AG09309 (cell line): ENCODE measurements at regions not wholly inside any gene's neighbourhood (a gene's known extent, or its start where the extent isn't known, plus 50 kb on each side); places are given as distances from the start of the nearest gene placed in this dataset.

Experiments used
- DNase-seq: peaks from one replicate; pipeline ENCODE4 v3.0.0-alpha.2; 2010; ENCODE audit warnings: low read depth
- H3K4me3 ChIP-seq: 2 replicates; pipeline ENCODE4 v1.5.1; 2011; ENCODE audit warnings: mild to moderate bottlenecking, low read depth, low read length, moderate library complexity; ENCODE audit not compliant: control insufficient read depth
- TF ChIP-seq, protein P1 (sequence below): IDR thresholded peaks from 2 replicates; pipeline ENCODE4 v1.5.1; 2011; ENCODE audit warnings: mild to moderate bottlenecking, low read depth, low read length, inconsistent platforms; ENCODE audit not compliant: insufficient read depth, control insufficient read depth; ENCODE audit errors: missing control alignments

DNA sequence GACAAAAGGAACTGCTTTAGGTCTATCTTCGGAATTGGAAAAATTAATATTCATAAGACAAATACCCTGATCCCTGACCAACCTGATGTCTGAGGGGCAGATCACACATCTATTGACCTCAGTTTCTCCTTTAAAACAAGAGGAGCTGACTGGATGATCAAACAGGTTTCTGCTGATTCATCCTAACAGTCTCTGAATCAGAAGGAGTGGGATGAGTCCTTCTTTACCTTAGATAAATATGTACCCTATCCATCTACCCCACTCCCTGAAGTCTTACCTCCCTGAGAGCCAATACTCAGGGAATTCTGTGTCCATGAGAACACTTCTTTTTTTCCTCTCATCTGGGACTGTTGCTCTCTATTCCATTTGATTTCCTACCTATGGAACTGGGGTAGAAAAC, 80.3 kb upstream of the CRHR1 start:
- TF ChIP-seq, protein P1, sequence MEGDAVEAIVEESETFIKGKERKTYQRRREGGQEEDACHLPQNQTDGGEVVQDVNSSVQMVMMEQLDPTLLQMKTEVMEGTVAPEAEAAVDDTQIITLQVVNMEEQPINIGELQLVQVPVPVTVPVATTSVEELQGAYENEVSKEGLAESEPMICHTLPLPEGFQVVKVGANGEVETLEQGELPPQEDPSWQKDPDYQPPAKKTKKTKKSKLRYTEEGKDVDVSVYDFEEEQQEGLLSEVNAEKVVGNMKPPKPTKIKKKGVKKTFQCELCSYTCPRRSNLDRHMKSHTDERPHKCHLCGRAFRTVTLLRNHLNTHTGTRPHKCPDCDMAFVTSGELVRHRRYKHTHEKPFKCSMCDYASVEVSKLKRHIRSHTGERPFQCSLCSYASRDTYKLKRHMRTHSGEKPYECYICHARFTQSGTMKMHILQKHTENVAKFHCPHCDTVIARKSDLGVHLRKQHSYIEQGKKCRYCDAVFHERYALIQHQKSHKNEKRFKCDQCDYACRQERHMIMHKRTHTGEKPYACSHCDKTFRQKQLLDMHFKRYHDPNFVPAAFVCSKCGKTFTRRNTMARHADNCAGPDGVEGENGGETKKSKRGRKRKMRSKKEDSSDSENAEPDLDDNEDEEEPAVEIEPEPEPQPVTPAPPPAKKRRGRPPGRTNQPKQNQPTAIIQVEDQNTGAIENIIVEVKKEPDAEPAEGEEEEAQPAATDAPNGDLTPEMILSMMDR, result no peak
- no peak overlapping the region for H3K4me3 ChIP-seq
- DNase-seq, result no peak

DNA sequence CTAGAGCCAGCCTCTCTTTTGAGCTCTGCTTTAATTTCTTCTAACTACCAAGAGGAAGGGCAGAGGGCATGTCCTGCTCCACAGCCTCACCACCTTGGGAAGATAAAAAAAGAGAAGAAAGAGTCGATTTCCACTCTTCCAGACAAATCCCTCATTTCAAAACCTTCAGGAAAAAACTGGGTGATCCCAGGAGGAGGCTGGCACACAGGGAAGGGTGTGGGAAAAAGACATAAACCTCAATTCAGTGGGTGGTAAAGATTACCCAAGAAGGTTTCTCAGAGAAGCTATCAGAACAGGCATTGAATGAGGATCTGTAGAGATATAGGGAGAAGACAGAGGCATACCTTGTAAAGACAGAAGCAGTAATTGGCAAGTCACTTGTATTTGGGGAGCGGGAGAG, 79.9 kb upstream of the CRHR1 start:
- DNase-seq, result no peak
- H3K4me3 ChIP-seq, result no peak overlapping the region
- TF ChIP-seq, protein P1, result no peak

- H3K4me3 ChIP-seq, result no peak overlapping the region
- no peak for DNase-seq
- TF ChIP-seq, protein P1, result no peak
These were observed 78.8 kb upstream of the CRHR1 start for GRCh38 chr17:45705123-45706009.

GRCh38 chr17:45706033-45706432, 78.1 kb upstream of the CRHR1 start:
- DNase-seq, result no peak
- no peak overlapping the region for H3K4me3 ChIP-seq
- TF ChIP-seq, protein P1, result no peak

- H3K4me3 ChIP-seq, result no peak overlapping the region
- TF ChIP-seq, protein P1, result no peak
- no peak for DNase-seq
These were observed 75.3 kb upstream of the CRHR1 start for GRCh38 chr17:45708707-45709290.

DNA sequence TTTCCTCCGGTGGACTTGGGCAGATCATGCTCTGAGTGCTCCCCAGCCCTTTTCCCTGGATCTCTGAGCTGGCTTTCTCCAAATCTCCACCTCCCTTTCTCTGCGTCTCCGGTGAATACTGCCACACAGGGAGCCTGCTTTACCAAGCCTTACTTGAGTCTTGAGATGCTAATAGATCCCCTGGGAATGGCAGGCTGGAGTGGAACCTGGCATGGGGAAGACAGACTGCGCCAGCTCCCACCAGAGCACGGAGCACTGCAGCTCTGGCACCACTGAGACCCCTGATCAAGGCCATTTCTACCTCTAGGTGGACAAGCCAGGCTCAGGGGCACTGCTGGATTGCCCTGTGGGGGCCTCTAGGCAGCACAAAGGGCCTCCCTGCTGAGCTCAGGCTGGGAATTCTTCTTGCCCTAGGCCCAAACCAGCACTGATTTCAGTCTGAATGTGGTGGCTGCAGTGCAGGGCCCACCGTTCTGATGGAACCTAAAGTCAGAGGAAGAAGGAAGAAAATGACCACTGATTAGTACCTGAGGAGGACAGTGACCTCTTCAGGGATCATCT, 74.3 kb upstream of the CRHR1 start:
- H3K4me3 ChIP-seq, result no peak overlapping the region
- TF ChIP-seq, protein P1, result no peak
- no peak for DNase-seq
